ENCODE measurements at regions not wholly inside any gene's neighbourhood (a gene's known extent, or its start where the extent isn't known, plus 50 kb on each side); places are given as distances from the start of the nearest gene placed in this dataset.

DNA sequence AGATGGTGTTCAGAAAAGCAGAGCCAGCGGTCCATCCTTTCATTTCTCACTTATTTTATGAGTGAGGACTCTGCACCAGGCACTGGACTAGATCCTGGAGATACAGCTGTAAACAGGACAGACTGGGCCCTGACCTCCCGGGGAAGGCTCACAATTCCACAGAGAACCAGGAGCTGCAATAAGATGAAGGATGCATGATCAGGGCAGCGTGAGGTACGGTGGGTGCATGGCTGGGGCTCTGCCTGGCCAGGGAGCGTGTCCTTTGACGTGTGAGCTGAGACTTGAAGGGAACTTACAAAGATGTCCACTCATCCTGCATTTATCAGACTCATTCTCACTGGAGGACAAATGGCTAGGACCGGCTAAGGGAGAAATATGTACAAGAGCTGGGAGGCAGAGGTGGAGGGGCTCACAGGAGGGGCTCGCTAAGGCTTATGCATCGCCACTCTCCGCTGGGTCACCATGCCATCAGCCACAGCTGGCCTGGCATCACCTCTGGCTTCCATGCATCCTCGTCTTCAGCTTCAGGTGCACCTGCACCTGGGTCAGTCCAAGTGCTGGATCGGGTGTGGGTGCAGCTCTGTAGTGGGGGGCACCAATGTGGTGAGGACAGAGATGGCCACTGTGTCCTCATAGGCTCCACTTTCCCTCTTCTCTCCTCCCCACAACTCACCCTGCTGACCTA is 213.9 kb downstream of the TOMM20 start:
- TF ChIP-seq POLR2A (IDR thresholded peaks at IDR 0.05), result no peak
- TF ChIP-seq, protein P1, sequence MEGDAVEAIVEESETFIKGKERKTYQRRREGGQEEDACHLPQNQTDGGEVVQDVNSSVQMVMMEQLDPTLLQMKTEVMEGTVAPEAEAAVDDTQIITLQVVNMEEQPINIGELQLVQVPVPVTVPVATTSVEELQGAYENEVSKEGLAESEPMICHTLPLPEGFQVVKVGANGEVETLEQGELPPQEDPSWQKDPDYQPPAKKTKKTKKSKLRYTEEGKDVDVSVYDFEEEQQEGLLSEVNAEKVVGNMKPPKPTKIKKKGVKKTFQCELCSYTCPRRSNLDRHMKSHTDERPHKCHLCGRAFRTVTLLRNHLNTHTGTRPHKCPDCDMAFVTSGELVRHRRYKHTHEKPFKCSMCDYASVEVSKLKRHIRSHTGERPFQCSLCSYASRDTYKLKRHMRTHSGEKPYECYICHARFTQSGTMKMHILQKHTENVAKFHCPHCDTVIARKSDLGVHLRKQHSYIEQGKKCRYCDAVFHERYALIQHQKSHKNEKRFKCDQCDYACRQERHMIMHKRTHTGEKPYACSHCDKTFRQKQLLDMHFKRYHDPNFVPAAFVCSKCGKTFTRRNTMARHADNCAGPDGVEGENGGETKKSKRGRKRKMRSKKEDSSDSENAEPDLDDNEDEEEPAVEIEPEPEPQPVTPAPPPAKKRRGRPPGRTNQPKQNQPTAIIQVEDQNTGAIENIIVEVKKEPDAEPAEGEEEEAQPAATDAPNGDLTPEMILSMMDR (IDR thresholded peaks at IDR 0.05), result no peak
